ENCODE measurements at regions not wholly inside any gene's neighbourhood (a gene's known extent, or its start where the extent isn't known, plus 50 kb on each side); places are given as distances from the start of the nearest gene placed in this dataset.
"Not testable (repeated sequence)": the region's sequence is repeated elsewhere in the genome, so short reads cannot be mapped to it uniquely, and the experiment has no call there.

DNA sequence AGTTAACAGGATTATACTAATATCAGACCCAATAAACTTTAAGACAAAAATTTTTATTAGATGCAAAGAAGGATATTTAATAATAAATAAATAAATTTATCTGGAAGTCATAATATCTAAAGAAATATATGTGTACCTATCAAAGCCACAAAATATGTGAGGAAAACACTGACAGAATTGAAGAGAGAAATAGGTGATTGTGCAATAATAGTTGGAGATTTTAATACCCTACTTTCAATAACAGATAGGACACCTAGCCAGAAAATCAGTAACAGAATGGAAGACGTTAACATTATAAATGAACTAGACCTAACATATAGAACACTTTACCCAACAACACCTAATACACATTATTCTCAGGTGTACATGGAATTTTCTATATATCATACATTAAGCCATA, 541.4 kb upstream of the SMC2 start:
- TF ChIP-seq, protein P1, sequence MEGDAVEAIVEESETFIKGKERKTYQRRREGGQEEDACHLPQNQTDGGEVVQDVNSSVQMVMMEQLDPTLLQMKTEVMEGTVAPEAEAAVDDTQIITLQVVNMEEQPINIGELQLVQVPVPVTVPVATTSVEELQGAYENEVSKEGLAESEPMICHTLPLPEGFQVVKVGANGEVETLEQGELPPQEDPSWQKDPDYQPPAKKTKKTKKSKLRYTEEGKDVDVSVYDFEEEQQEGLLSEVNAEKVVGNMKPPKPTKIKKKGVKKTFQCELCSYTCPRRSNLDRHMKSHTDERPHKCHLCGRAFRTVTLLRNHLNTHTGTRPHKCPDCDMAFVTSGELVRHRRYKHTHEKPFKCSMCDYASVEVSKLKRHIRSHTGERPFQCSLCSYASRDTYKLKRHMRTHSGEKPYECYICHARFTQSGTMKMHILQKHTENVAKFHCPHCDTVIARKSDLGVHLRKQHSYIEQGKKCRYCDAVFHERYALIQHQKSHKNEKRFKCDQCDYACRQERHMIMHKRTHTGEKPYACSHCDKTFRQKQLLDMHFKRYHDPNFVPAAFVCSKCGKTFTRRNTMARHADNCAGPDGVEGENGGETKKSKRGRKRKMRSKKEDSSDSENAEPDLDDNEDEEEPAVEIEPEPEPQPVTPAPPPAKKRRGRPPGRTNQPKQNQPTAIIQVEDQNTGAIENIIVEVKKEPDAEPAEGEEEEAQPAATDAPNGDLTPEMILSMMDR (conservative IDR thresholded peaks at IDR 0.05; ENCODE audit: low read depth, low read length) = no peak
- H3K4me3 ChIP-seq (ENCODE audit: low read depth, low read length) = no peak overlapping the region
- DNase-seq (ENCODE audit: low read depth) = no peak

DNA sequence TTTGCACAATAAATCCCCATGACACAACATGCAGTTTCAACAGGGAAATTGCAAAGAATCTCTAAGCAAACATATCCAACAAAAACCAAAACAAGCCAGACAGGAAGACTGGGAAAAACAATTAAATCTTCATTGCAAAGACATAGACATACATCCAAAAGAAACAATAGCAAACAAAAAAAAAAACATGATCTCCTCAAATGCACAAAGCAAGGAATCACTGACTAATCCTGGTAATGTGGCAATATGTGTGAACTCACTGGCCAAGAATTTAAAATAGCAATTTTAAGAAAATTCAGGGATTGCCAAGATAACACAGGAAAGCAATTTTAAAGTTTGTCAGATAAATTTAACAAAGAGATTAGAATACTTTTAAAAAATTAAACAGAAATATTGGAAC, 520.1 kb upstream of the SMC2 start:
- TF ChIP-seq, protein P1 (conservative IDR thresholded peaks at IDR 0.05; ENCODE audit: low read depth, low read length) = no peak

GRCh38 chr9:103586721-103587120, 507.4 kb upstream of the SMC2 start:
- H3K4me3 ChIP-seq (ENCODE audit: low read depth, low read length) = no peak overlapping the region
- TF ChIP-seq, protein P1 (conservative IDR thresholded peaks at IDR 0.05; ENCODE audit: low read depth, low read length) = no peak
- DNase-seq (ENCODE audit: low read depth) = no peak

More for the DNA sequence above, 520.1 kb upstream of the SMC2 start:
- no peak overlapping the region for H3K4me3 ChIP-seq (ENCODE audit: low read depth, low read length)
- no peak for DNase-seq (ENCODE audit: low read depth)

GRCh38 chr9:103601287-103601686, 492.8 kb upstream of the SMC2 start:
- TF ChIP-seq, protein P1 (conservative IDR thresholded peaks at IDR 0.05; ENCODE audit: low read depth, low read length) = no peak
- DNase-seq (ENCODE audit: low read depth) = no peak
- H3K4me3 ChIP-seq (ENCODE audit: low read depth, low read length) = no peak overlapping the region

GRCh38 chr9:103611950-103612349, 482.2 kb upstream of the SMC2 start:
- H3K4me3 ChIP-seq (ENCODE audit: low read depth, low read length); DNase-seq (ENCODE audit: low read depth): not testable (repeated sequence)

DNA sequence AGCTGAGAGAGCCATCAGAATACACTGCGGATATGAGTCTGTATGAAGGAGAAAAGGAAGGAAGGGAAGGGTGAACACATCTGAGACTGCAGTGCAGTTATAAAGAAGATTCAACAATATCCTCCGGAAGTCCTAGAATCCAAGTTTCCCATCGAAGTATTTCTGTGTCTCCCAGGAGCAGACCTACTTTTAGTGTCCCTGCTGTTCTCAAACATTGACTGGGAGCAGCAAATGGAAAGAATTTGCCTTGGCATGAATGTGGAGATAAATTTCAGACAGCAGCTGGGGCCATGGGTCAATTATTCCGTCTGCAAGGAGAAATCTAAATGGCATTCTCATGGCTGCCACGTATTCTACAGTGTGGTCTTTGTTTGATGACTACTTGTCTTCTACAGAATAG, 478.1 kb upstream of the SMC2 start:
- TF ChIP-seq, protein P1 (conservative IDR thresholded peaks at IDR 0.05; ENCODE audit: low read depth, low read length) = no peak
- H3K4me3 ChIP-seq (ENCODE audit: low read depth, low read length) = no peak overlapping the region
- DNase-seq (ENCODE audit: low read depth) = no peak

DNA sequence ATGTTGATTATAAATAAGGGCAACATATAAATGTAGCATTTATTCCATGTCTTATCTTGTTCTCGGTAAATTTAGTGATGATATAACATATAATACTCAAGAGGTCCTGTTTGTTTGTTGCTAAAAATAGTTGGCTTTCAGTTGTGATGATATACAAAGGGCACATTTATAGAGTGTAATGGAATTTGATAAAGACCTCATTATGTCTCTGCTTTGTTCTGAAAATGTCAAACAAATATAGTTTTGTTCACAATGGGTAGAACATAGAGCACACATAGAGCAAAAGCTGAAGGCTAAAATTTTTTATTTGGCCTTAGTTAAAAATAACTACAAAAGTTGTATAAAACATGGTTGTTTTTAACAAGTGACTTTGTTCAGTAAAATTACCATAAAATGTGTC, 477.1 kb upstream of the SMC2 start:
- no peak overlapping the region for H3K4me3 ChIP-seq (ENCODE audit: low read depth, low read length)
- no peak for DNase-seq (ENCODE audit: low read depth)
- TF ChIP-seq, protein P1 (conservative IDR thresholded peaks at IDR 0.05; ENCODE audit: low read depth, low read length) = no peak
